Right lobe of liver (tissue), 4 donors: ENCODE measurements at regions not wholly inside any gene's neighbourhood (a gene's known extent, or its start where the extent isn't known, plus 50 kb on each side); places are given as distances from the start of the nearest gene placed in this dataset.

Experiments
- CTCF ChIP-seq, 4 donors: fragments of 200-600 bp in 3 of 4; fragments of 450-650 bp in 1 of 4; IDR thresholded peaks; one replicate each; pipeline versions ENCODE4 v1.5.1 to v1.8.0; 2016 to 2022; ENCODE audit warnings: antibody characterized with exemption in 4 of 4, mild to moderate bottlenecking in 2 of 4
- POLR2A ChIP-seq: fragments of 450-650 bp; IDR thresholded peaks from one replicate; pipeline ENCODE4 v1.6.1; 2017; ENCODE audit warnings: antibody characterized with exemption, mild to moderate bottlenecking
- donor health status: DM: no; HTN: no; CAD: no.
- donor health status: DM: no; HTN: no; CAD: no.
- donor health status: DM: no; HTN: yes; CAD: no.

GRCh38 chr10:3932597-3933375 is 147.8 kb upstream of the KLF6 start:
- TF ChIP-seq POLR2A: no peak
- no peak for TF ChIP-seq CTCF (IDR thresholded peaks at IDR 0.05)
